Fibroblast of the conjunctiva (primary cell): ENCODE measurements at regions not wholly inside any gene's neighbourhood (a gene's known extent, or its start where the extent isn't known, plus 50 kb on each side); places are given as distances from the start of the nearest gene placed in this dataset.
"Not testable (repeated sequence)": the region's sequence is repeated elsewhere in the genome, so short reads cannot be mapped to it uniquely, and the experiment has no call there.

Experiments
- DNase-seq: peaks from one replicate; pipeline ENCODE4 v3.0.0-alpha.2; 2010; ENCODE audit warnings: low read depth

DNA sequence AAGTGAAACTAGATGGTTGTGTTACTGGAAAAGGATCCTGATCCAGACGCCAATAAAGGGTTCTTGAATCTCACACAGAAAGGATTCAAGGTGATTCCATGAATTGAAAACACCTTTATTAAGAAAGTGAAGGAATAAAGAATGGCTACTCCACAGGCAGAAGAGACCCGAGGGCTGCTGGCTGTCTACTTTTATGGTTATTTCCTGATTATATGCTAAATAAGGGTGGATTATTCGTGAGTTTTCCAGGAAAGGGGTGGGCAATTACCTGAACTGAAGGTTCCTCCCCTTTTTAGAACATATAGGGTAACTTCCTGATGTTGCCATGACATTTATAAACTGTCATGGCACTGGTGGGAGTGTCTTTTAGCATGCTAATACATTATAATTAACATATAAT lies 50.9 kb upstream of the WARS2 start:
- no peak for DNase-seq

DNA sequence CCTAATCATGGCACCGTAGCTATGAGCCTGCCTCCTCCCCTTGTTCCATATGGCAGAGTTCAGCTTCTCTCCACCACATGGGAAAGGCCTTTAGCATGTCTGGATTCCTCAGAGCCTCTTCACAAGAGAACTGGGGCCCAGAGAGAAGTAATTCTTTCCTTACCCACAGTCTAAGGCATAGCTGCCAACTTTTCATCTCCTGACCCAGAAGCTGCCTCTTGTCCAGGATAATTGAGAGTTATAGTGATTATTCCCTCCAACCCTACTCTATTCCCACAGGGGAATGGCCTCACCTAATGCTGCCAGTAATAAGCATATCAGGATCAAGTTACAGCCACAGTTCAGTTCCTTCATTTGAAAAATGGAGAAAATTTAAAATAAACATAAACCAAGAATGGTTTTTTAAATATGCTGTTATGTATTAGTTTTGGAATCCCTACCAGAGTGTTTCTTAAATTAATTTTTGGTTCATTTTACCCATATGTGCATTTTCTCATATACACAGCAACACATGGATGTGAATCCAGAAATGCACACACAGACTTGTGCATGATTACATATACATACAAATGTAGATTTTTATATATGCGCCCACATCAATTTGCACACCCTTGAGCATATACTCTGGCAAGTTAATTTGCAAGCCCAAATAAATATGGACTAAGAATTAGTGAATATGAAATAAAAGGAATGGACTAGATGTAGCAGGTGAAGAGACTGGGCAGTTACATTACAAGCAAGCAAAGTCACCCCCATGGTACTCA lies 63.9 kb upstream of the WARS2 start:
- DNase-seq: no peak

DNA sequence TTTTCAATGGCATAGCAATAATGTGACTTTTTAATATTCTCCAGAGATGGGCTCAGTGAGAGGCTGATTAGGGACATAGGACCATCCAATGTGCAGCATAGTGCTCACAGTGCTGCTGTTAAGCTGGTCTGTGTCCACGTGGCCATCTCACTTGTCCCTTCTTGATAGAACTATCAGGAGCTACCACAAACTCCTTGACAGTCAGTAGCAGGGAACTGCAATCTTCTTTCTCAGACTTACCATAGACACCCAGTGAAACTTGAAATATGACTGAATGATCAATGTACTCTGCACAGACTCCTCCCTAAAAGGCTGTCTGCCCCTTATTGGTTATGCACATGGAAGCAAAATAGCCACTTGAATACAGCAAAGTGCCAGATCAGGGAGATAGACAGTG lies 64.5 kb upstream of the WARS2 start:
- no peak for DNase-seq

DNA sequence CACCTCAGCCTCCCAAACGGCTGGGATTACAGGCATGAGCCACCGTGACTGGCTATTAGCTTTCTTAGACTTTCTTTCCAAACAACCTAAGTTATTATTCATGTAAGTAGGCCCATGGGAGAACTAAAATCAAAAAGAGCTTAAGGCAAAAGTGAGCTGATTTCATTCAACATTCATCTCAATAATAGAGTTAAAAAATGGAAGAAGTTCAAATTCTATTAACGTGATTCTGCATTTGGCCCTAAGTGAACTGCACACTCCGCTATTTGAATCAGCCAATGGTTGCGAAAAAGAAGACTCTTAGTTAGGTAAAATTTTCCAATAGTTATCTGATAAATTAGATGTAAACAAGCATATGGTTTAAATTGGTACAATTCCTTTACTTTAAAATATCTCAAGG lies 68.6 kb upstream of the WARS2 start:
- no peak for DNase-seq

DNA sequence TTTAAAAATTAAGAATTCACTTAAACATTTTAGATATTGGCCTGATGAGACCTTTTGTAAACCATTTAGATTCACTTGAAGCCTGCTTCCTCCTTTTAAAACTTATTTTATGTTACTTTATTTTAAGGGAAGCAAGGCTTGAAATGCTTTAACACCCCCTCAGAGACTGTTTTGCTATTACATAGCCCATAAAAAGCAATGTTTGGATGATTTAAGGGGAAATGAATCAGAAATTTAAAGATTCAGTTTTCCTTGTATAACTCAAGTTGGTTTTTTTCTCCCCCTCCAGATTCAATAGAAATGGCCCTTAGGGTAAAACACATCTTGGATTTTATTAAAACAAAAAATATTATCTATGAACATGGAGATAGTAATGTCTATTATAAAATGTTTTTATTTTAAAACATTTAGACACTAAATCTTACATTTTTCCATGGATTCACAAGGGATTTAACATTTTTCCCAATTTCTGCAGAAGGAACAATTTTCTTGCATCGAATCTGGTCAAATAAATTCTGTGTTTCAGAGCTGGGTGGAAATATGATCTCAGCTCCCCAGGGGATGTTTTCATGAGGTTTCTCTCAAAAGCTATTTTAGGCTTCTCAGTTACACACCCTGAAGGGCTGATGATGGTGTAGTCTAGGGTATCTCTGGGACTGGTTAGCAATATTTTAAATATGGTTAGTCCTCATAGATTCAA lies 69.3 kb upstream of the WARS2 start:
- no peak for DNase-seq

DNA sequence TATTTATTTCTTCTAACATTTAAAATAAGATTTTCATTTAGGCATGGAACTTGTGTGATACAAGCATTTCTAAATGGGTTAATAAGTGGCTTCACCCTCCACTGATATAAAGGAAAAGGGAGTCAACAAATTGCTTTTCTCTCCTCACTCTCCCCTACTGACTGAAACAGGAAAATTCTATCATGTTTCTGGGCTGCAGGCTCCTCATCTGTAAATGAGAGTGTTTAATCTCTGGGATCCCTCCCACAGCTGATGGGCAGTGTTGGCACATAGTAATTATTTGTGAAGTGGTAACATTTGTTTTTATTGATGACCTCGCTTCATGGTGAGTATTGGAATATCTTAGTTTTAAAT lies 69.8 kb upstream of the WARS2 start:
- no peak for DNase-seq

DNA sequence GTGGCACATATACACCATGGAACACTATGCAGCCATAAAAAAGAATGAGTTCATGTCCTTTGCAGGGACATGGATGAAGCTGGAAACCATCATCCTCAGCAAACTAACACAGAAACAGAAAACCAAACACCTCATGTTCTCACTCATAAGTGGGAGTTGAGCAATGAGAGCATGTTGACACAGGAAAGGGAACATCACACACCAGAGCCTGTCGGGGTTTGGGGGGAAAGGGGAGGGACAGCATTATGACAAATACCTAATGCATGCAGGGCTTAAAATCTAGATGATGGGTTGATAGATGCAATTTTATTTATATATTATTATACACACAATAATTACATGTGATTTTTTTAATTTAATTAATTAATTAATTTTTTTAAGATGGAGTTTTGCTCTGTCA lies 72.8 kb upstream of the WARS2 start:
- DNase-seq: not testable (repeated sequence)

DNA sequence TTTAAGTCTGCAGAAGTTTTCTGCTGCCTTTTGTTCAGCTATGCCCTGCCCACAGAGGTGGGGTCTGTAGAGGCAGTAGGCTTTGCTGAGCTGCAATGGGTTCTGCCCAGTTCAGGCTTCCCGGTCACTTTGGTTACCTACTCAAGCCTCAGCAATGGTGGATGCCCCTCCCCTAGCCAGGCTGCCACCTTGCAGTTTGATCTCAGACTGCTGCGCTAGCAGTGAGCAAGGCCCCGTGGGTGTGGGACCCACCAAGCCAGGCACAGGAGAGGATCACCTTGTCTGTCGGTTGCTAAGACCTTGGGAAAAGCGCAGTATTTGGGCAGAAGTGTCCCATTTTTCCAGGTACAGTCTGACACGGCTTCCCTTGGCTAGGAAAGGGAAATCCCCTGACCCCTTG lies 74.5 kb upstream of the WARS2 start:
- DNase-seq: not testable (repeated sequence)

DNA sequence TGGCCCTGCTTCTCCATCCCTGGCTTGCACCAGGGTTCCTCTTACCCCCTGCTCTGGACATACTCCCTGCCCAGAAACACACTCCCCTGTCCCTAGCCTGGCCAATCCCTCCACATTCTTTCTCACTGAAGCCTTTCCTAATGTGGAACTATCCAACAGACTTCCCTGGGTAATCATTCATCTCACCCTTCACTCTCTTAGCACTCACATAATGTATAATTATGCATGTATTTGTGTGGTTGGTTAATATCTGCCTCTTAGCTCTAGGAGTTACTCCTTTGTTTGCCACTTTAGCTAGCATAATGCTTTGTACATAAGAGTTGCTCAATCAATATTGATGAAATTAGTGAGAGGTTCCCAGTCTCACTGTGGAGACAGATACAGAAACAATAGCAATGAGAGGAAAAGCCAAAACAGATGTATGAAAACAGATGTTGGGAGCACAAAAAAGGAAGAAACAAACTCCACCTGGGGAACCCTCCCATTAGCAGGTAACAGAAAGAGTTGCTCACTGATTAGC lies 76.9 kb upstream of the WARS2 start:
- DNase-seq: no peak

DNA sequence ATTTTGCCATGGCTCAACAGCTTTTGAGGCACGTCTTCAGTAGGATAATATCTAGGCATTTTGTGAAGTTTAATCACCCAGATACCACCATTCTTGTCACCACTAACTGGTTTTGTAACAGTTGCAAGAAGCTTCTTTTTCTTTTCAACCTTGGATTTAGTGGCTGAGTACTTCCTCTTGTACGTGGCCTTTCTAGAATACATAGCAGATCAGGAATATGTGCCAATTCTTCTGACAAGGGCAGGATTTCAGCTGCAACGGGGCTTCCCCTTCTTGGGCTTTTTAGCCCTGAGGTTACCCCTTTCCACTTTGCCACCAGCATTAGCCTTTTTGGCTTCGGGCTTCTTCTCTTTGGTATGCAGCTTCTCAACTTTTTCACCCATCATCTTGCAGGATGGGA lies 79.3 kb upstream of the WARS2 start:
- no peak for DNase-seq

DNA sequence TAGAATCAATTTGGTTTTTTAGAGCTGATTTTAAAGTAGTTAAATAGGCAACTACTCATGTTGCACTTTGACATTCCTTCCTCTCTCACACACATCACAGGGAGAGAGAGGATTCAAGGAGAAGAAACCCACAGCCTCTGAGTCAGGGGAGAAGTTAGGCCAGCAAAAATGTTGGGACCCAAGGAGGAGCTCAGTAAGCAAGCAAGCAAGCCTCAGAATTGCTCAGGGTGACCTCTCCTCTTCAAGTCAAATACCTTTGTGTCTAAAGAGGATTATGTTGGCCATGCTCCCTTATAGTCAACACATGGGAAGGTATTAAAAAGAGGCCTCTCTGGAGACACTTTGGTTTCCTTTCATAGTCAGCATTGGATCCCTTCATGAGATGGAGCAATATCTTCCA lies 80.5 kb upstream of the WARS2 start:
- no peak for DNase-seq

DNA sequence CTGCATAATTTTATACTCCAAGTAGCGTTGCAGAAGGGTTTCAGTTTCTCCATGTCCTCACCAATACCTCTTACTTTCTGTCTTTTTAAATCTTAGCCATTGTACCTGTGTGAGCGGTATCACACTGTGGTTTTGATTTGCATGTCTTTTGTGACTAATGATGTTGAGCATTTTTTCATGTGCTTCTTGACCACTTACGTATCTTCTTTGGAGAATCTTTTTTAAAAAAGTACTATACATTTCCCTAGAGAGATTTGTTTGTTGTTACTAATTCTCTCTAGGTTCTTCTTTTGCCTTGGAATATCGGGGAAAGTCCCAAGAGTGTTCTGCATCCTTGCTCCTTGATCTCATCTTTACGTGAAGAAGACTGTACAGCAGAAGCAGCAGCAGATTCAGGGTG lies 81.8 kb upstream of the WARS2 start:
- DNase-seq: no peak

DNA sequence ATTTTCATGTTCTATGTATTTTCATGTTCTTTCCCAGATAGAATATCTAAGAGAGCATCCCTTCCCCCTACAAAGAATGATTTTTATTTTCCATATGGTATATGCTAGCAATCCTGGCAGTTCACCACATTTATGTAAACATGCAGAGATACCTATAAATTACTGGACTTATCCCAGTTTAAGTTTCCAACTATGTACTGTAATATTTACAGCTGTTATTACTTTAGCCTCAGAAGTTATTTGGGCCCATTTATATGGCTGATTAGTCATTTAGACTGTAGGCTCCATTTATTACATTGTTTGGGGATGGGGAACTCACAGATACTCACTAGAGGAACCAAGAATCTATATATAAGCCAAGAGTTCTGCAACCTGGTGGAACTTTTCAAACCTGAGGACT lies 84.8 kb upstream of the WARS2 start:
- DNase-seq: no peak

DNA sequence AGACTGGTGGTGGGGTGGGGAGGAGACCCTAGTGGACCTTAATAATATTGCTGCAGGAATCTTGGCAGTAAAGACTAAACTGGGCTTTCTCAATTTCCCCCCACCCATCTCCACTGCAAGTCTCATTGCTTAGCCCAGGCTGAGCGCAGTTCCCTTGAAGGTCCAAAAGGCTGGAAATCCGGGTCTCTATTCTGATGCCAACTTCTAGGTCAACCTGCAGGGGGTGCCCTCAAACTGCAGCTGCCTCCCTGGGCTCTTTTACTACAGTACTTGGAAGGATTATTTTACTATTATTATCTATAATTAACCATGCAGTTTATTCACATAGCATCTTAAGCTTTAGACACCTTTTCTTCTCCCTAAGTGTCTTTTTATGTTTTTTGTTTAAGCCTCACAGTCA lies 85.4 kb upstream of the WARS2 start:
- DNase-seq: no peak

DNA sequence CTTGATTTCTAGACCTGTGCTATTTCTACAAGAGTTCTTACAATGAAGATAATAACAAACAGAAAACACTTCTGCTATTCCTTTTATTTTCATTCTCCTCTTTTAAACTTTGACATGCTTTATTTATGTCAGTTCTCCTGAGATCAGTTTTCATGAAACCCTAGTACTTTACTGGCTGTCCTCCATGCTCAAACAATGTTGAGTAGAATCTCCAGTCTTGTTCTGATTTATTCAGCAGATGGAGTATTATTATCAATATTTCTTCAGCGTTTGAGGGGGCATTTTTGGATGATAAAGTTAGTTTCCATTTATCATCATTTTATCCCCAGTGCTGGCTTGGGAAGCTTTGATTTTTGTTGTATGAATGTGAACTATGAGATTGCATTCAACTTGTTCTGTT lies 85.9 kb upstream of the WARS2 start:
- DNase-seq: no peak

DNA sequence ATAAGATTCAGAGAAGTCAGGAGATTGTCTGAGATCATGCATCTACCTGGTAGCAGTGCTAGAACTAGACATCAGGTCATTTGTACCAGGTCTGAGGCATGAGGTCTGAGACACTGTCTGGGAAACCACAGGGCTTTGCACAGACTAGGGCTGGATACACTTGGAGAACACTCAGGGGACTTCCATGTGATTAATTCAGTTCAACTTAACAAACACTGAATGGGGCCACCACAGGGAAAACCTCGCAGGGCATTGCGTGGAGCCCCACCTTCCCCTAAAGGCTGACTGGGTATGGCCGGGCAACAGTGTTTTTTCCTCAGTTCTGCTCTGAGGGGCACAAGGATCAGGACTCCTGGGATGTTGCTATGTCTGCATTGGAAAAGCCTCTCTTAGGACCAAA lies 86.5 kb upstream of the WARS2 start:
- no peak for DNase-seq

DNA sequence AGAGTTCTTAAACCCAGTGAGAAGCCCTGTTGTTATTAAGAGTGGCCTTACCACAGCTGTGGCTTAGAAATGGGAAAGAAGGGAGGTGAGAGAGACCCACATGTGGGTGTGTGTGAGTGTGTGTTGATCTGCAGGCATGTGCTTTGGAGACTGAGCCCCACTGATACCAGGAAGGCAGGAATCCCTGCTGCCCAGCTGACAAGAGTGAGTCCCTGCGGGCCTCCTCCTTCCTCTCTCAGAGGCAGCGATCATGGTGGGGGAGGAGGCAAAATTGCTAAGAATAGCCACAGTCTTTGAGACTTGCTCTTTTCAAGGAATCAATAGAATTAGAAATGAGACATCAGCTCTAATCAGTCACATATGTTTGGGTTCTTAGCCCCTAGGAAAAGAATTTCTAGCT lies 87.0 kb upstream of the WARS2 start:
- DNase-seq: no peak

DNA sequence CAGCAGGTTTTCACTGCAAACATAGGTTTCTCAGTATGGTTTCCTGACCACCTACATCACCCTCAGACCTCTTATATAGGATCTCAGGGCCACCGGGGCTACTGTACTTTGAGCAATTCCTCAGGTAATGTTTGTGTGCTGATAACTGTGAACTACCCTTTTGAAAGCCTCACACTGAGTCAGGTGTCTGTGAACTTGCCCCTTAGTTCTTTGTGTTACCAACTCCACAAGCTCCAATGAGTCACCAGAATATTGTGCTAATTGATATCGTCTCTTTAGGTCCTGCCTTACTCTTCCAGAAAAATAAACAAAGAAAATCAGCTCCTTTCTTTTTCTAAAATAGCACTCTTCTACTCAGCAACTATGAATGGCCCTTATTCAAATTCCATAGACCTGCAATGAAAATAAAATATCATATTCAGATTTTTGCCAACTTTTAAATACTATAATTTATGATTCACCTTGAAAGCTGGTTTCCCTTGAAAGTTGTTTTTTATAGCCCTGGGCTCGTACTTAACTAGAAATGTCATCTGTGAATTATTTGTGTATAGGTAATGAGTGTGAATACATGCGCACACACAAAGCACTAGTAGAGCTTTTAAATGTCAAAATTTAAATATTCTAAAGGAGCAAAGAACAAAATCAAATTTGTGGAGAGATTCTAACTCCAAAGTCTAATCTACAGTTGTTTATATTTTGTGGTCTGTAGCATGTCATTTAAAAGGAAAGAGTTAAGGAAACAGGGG lies 88.1 kb upstream of the WARS2 start:
- DNase-seq: no peak

DNA sequence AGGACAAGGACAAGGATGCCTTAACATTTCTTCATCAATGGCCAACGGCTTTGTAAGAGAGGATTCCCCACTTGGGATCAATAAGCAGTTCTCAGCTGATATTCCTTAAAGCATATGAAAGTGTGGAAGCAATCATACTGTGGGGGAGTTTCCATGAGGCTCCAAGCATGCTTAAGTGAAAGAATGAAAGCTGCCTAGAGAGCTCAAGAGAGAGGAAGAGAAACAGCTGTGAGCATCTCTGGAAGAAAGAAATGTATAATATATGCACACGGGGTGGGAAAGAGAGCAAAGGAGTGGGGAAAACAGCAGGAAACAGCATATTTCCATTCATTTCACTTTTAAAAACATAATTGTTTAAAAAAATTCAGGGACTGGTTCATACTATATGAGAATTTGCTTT lies 94.7 kb upstream of the WARS2 start:
- DNase-seq: no peak

DNA sequence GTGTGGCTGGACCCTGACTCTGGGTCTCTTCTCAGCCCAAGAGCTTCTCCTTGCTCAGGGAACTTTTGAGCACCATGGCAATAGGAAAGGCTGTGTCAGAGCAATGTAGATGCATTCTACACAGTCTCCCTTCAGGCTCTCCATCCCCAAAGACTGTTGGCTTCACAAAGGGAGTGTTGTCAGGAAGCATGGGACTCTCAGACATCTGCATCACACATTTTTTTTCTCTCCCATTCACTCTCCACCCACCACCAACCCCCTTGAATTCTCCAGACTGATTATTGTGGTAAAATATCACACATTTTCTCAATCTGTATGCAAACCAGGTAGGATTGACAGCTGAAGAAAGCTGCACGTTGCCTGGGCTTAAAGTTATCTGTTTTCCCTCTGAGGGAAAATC lies 105.4 kb upstream of the WARS2 start:
- DNase-seq: no peak

DNA sequence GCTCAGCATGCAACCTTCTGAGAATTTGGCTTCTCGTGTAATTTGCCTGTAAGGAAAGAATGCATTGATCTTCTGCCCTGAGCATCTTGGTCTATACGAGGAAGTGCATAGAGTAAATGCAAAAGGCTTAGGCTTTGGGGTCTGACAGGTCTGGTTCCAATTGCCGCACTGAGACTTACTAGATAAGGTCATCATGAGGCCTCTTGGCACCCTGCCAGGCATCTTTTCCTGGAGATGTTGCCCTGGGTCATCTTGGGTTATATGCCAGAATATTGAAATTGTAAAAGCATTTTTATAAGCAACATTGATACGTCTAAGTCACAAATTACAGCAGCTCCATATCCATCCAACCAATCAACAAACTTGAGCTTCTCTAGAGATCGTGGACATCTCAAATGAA lies 108.8 kb upstream of the WARS2 start:
- no peak for DNase-seq

DNA sequence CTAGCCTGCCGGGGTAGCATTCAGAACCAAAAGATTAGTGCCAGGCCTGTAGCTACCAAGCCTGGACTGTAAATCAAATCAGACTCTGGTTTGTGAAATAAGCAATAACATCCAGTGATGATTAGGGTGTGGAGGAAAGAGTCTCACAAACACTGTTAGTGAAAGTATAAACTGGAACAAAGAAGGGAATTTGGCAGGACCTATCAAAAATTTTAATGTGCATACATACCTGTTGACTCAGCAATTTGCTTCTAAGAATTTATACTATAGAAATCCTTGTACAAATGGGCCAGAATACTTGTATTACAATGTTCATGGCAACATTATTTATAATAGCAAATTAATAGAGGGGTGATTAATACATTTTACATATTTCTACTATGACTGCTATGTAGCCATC lies 109.8 kb upstream of the WARS2 start:
- DNase-seq: no peak

DNA sequence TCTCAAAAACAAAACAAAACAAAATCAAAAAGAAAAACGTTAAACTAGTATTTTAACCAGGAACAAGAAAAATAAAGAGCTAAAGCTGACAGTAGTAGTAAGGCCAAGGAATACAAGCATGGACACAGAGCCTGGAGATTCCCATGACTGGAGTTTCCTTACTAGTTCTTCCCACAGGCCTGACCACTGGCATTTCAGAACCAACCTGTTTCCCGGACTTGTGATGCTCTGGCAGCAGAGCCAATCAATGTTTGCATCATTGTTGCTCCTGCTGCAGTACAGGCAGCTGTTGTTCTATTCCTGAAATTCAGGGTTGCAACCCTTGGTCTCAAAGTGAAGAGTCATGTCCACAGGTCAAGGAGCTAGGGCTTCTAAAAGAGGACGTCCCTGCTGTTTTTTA lies 111.3 kb upstream of the WARS2 start:
- no peak for DNase-seq
